HG02852 (cell line): ENCODE measurements at regions not wholly inside any gene's neighbourhood (a gene's known extent, or its start where the extent isn't known, plus 50 kb on each side); places are given as distances from the start of the nearest gene placed in this dataset.
"Not testable (repeated sequence)": the region's sequence is repeated elsewhere in the genome, so short reads cannot be mapped to it uniquely, and the experiment has no call there.

ENCODE experiments used
- ATAC-seq: cut with Tn5 transposase; IDR thresholded peaks from one replicate; pipeline ENCODE4 v1.9.1; 2021; ENCODE audit warnings: mild to moderate bottlenecking, moderate library complexity; ENCODE audit not compliant: unreplicated experiment

GRCh38 chr9:124084087-124084486 is 72.5 kb downstream of the LHX2 start:
- ATAC-seq: no peak

GRCh38 chr9:124087226-124087625 is 75.7 kb downstream of the LHX2 start:
- no peak for ATAC-seq

GRCh38 chr9:124088476-124088837 is 76.9 kb downstream of the LHX2 start:
- no peak for ATAC-seq

- peak; percentile 59 for ATAC-seq
Measured at GRCh38 chr9:124089631-124090488, 78.3 kb downstream of the LHX2 start.

GRCh38 chr9:124098141-124098905 is 86.8 kb downstream of the LHX2 start:
- ATAC-seq: no peak

GRCh38 chr9:124099860-124100259 is 88.3 kb downstream of the LHX2 start:
- no peak for ATAC-seq

- no peak for ATAC-seq
Measured at GRCh38 chr9:124101215-124101968, 89.8 kb downstream of the LHX2 start.

GRCh38 chr9:124101969-124102345 is 90.4 kb downstream of the LHX2 start:
- no peak for ATAC-seq

GRCh38 chr9:124102363-124102762 is 90.8 kb downstream of the LHX2 start:
- ATAC-seq: no peak

GRCh38 chr9:124105266-124105665 is 93.7 kb downstream of the LHX2 start:
- no peak for ATAC-seq

- no peak for ATAC-seq
Measured at GRCh38 chr9:124108216-124108615, 96.6 kb downstream of the LHX2 start.

GRCh38 chr9:124110307-124110915 is 98.8 kb downstream of the LHX2 start:
- no peak for ATAC-seq

GRCh38 chr9:124116683-124117363 is 105.3 kb downstream of the LHX2 start:
- no peak for ATAC-seq

- ATAC-seq: no peak
Measured at GRCh38 chr9:124118894-124119293, 107.3 kb downstream of the LHX2 start.

- no peak for ATAC-seq
Measured at GRCh38 chr9:124120272-124120671, 108.7 kb downstream of the LHX2 start.

- ATAC-seq: no peak
Measured at GRCh38 chr9:124121725-124122124, 110.2 kb downstream of the LHX2 start.

GRCh38 chr9:124122321-124122720 is 110.8 kb downstream of the LHX2 start:
- no peak for ATAC-seq

- ATAC-seq: no peak
Measured at GRCh38 chr9:124122813-124123462, 111.4 kb downstream of the LHX2 start.

GRCh38 chr9:124123621-124124020 is 112.1 kb downstream of the LHX2 start:
- not testable (repeated sequence) for ATAC-seq
